Renal cortex interstitium (tissue), 11 donors: ENCODE measurements at regions not wholly inside any gene's neighbourhood (a gene's known extent, or its start where the extent isn't known, plus 50 kb on each side); places are given as distances from the start of the nearest gene placed in this dataset.

Experiments used
- DNase-seq, 11 donors: peaks; one replicate each; pipeline ENCODE4 v3.0.0-alpha.2; 2013; ENCODE audit warnings: low read depth in 9 of 11, low spot score in 4 of 11; ENCODE audit errors: extremely low read depth in 1 of 11

GRCh38 chr10:2927958-2928840 lies 139.1 kb upstream of the PFKP start:
- DNase-seq = peak; percentile 54 to 81 (median 68)

GRCh38 chr10:2926918-2927660 lies 140.3 kb upstream of the PFKP start:
- DNase-seq = no peak

- DNase-seq = no peak
Measured at GRCh38 chr10:2925631-2926030, 141.7 kb upstream of the PFKP start.

GRCh38 chr10:2924431-2924830 lies 142.9 kb upstream of the PFKP start:
- DNase-seq = no peak

GRCh38 chr10:2921956-2922680 lies 145.2 kb upstream of the PFKP start:
- DNase-seq = no peak

- no peak for DNase-seq
Measured at GRCh38 chr10:2920637-2921036, 146.7 kb upstream of the PFKP start.

GRCh38 chr10:2920168-2920567 lies 147.2 kb upstream of the PFKP start:
- no peak for DNase-seq

GRCh38 chr10:2919016-2919415 lies 148.3 kb upstream of the PFKP start:
- no peak for DNase-seq

- no peak for DNase-seq
Measured at GRCh38 chr10:2918489-2918888, 148.9 kb upstream of the PFKP start.

- DNase-seq = no peak
Measured at GRCh38 chr10:2917926-2918325, 149.4 kb upstream of the PFKP start.

- DNase-seq = no peak
Measured at GRCh38 chr10:2915412-2915811, 151.9 kb upstream of the PFKP start.

GRCh38 chr10:2914741-2915140 lies 152.6 kb upstream of the PFKP start:
- DNase-seq = no peak

GRCh38 chr10:2913474-2913873 lies 153.9 kb upstream of the PFKP start:
- DNase-seq = peak in 1 of 11 donors; percentile 59

- DNase-seq = no peak
Measured at GRCh38 chr10:2910656-2911055, 156.7 kb upstream of the PFKP start.

GRCh38 chr10:2909921-2910320 lies 157.4 kb upstream of the PFKP start:
- no peak for DNase-seq

- DNase-seq = no peak
Measured at GRCh38 chr10:2908851-2909630, 158.3 kb upstream of the PFKP start.

GRCh38 chr10:2906974-2907373 lies 160.4 kb upstream of the PFKP start:
- DNase-seq = no peak

- no peak for DNase-seq
Measured at GRCh38 chr10:2905851-2906250, 161.5 kb upstream of the PFKP start.

GRCh38 chr10:2900530-2900929 lies 166.8 kb upstream of the PFKP start:
- DNase-seq = no peak
